Nephron progenitor cell (in vitro differentiated cells): ENCODE measurements at regions not wholly inside any gene's neighbourhood (a gene's known extent, or its start where the extent isn't known, plus 50 kb on each side); places are given as distances from the start of the nearest gene placed in this dataset.
"Not testable (repeated sequence)": the region's sequence is repeated elsewhere in the genome, so short reads cannot be mapped to it uniquely, and the experiment has no call there.

Experiments
- DNase-seq: peaks from one replicate; pipeline ENCODE4 v3.0.0; 2021
- H3K27ac Mint-ChIP-seq: 2 replicates; pipeline ENCODE4 v1.8.0; 2021; ENCODE audit warnings: mild to moderate bottlenecking, moderate library complexity, mixed read lengths
- H3K27me3 Mint-ChIP-seq: 2 replicates; pipeline ENCODE4 v1.8.0; 2021; ENCODE audit warnings: mild to moderate bottlenecking, low read depth, mixed read lengths; ENCODE audit not compliant: poor library complexity
- H3K36me3 Mint-ChIP-seq: 2 replicates; pipeline ENCODE4 v1.8.0; 2021; ENCODE audit warnings: low read depth, mixed read lengths
- H3K4me1 Mint-ChIP-seq: 2 replicates; pipeline ENCODE4 v1.8.0; 2021; ENCODE audit warnings: mixed read lengths
- H3K4me3 Mint-ChIP-seq: 2 replicates; pipeline ENCODE4 v1.8.0; 2021; ENCODE audit warnings: mild to moderate bottlenecking, moderate library complexity, mixed read lengths
- H3K9me3 Mint-ChIP-seq: 2 replicates; pipeline ENCODE4 v1.8.0; 2021; ENCODE audit warnings: mild to moderate bottlenecking, moderate library complexity, mixed read lengths

DNA sequence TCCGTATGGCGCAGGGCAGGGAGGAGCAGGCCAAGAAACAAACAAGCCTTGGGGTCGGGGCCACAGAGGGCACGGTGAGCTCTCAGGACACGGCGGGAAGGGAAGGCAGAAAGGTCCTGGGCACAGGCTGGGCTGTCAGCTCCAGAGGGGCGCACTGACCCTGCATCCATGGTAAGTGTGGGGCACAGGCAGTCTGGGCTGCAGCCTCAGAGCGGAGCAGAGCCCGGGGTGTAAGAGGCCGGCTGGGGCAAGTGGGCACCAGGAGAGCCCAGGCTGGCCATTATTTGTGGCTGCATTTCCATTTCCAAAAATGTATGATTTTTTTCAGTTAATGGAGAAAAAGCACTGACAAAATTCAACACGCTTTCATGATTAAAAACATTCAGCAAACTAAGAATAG is 188.8 kb upstream of the PRKX start:
- not testable (repeated sequence) for H3K9me3 Mint-ChIP-seq, DNase-seq, H3K36me3 Mint-ChIP-seq, H3K4me1 Mint-ChIP-seq, H3K27ac Mint-ChIP-seq, H3K27me3 Mint-ChIP-seq, H3K4me3 Mint-ChIP-seq

DNA sequence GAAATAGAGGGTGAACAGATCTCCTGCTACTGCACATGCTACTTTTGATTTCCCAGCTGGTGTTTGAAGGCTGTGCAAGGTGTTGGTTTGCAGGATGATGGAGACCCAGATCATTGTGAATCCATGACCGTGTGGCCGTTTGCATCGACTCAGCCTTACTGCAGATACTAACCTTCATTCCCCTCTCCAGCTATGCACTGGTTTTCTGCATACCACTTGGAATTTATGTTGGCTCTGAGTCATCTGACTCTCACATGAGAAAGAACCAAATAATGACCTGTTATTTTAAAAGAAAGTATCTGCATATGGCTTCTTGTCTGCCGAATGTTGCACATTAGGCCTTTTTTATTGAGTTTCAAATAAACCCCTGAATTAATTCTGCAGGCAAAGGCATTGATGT is 183.3 kb upstream of the PRKX start:
- not testable (repeated sequence) for H3K9me3 Mint-ChIP-seq, H3K36me3 Mint-ChIP-seq, H3K27me3 Mint-ChIP-seq, H3K4me3 Mint-ChIP-seq, H3K27ac Mint-ChIP-seq, H3K4me1 Mint-ChIP-seq, DNase-seq

DNA sequence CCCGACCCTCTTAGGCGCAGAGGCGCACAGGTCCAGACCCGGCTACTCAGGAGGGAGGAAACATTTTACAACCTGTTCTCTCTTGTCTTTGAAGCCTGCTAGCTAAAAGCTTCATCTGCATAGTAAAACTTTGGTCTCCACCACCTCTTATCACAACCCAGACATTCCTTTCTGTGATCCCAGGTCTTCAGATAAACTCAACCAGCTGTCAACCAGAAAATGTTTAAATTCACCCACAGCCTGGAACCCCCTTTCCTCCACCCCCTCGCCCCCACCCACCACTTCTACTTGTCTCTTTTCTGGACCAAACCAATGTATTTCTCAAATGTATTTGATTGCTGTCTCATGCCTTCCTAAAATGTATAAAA is 169.1 kb upstream of the PRKX start:
- DNase-seq: not testable (repeated sequence)

DNA sequence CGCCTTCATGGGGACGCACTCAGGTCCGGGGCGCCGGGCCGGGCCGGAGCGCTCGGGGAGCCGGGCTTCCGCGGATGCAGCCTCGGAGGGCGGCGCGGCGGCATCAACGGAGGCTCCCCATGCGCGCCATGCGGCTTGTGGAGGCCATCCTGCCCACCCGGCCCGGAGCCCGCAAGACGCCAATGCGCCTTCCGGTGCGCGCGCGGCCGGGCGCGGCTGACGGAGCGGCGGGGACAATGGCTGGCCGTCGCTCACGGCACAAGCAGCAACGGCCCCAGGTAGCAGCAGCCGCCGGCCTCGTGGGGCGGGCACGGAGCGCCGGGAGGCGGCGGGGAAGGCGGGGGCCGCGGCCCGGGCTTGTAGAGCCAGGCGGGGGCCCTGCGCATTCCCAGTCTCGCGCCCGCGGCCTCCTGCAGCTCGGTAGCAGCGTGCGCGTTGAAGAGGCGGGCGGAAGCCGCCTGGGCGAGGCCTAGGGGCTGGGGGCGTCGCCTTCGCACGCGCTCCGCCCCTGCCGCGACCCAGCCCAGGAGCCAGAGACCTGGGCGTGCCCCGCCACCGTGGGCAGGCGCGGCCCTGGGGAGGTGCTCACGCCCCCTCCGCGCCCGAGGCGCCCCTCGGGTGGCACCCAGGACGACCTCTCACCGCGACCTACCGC is 168.6 kb upstream of the PRKX start:
- DNase-seq, H3K4me1 Mint-ChIP-seq, H3K4me3 Mint-ChIP-seq, H3K27me3 Mint-ChIP-seq, H3K36me3 Mint-ChIP-seq, H3K9me3 Mint-ChIP-seq, H3K27ac Mint-ChIP-seq: not testable (repeated sequence)

More for the DNA sequence above, 169.1 kb upstream of the PRKX start:
- not testable (repeated sequence) for H3K27ac Mint-ChIP-seq, H3K9me3 Mint-ChIP-seq, H3K36me3 Mint-ChIP-seq, H3K27me3 Mint-ChIP-seq, H3K4me1 Mint-ChIP-seq, H3K4me3 Mint-ChIP-seq

DNA sequence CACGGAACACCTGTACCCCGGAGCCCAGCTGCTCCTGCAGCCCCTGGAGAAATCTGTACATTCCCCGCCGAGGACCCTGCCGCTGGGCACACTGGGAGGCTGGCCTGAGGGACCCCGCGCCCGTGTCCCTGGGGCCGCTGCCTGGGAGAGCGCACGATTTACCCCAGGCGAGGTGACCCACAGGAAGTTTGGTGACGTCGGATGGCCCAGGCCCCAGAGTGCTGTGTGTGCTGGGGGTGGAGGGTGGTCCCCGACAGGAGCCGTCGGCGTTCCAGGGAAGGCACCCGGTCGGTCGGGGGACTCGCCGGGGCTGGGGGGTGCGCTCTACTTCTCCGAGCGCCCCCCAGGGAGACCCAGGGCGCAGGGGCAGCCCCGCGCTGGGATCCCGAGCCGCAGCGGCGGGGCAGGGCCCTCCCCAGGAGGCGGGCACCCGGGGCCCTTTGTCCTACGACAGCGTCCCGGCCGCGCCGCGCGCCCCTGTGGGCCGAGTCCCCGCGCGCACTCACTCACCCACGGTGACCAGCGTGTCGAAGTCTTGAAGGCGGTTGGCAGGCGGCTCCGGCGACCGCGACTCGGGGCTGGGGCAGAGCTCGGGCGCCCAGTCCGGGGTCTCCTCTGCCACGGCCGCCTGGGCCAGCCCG is 167.9 kb upstream of the PRKX start:
- not testable (repeated sequence) for H3K27me3 Mint-ChIP-seq, H3K27ac Mint-ChIP-seq, H3K36me3 Mint-ChIP-seq, DNase-seq, H3K9me3 Mint-ChIP-seq, H3K4me1 Mint-ChIP-seq, H3K4me3 Mint-ChIP-seq

DNA sequence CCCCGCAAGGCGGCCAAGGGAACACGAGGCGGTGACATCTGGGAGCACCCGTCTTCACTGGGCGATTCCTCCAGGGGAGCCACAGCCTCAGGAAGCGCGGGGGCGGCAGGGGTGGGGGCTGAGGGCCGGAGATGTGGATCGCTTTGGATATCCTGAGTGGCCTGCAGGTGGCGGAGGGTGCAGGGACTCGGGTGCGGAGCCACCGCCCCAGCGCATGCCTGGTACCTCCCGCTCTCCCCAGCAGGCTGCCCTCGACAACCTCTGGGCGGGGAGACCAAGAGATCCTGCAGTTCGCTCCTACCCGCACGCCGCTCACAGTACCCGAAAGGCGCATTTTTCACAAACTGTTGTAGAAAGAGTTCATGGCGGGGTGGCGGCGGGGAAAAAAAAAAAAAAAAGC is 162.9 kb upstream of the PRKX start:
- not testable (repeated sequence) for H3K27ac Mint-ChIP-seq, H3K4me1 Mint-ChIP-seq, DNase-seq, H3K4me3 Mint-ChIP-seq, H3K9me3 Mint-ChIP-seq, H3K36me3 Mint-ChIP-seq, H3K27me3 Mint-ChIP-seq

DNA sequence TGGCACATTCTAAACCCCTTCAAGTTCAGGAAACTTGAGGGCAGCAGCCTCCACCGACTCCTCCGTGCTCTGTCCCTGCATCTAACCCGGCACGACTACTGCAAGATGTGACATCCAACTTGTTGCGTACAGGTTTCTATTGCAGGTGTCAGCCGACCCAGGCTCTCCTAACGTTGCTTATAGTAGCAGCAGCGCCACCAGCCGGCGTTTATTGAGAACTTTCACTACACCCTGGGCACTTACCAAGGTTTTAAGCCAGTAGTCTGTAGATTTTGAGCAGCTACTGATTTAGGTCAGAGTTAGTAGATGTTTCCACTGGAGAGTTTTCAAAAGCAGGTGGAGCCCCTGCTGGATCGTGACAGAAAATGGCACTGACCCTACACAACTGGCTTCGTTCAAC is 162.2 kb upstream of the PRKX start:
- not testable (repeated sequence) for H3K4me3 Mint-ChIP-seq, H3K27me3 Mint-ChIP-seq, H3K36me3 Mint-ChIP-seq, DNase-seq, H3K4me1 Mint-ChIP-seq, H3K9me3 Mint-ChIP-seq, H3K27ac Mint-ChIP-seq

DNA sequence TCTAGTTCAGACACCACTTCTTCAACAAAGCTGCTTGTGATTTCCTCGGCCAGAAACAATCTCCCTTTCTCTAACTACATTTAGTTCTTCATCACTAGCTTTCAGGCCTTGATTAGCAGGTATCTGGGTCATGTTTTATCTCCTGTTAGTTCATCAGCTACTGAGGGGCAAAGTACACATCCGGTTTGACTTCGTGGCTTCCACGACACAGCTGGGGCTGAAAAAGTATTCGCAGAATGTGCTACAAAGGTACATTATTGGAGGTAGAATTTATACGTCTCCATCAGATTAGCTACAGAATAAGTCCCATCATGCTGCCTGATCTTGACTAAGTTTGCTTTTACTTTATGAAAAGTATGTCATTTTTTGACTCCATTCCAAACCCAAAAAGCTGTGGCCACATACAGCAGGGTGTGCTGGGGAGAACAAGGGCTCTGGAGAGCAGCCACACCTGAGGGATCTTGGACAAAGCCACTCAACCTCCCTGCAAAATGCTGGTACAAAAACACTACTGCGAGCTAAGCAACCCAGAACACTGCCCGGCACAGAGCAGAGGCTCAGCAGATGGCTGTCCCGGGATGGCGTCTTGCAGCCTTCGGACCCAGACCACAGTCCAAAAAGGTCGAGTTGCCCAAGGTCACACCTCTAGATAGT is 158.9 kb upstream of the PRKX start:
- DNase-seq, H3K4me1 Mint-ChIP-seq, H3K9me3 Mint-ChIP-seq, H3K27ac Mint-ChIP-seq, H3K36me3 Mint-ChIP-seq, H3K4me3 Mint-ChIP-seq, H3K27me3 Mint-ChIP-seq: not testable (repeated sequence)

DNA sequence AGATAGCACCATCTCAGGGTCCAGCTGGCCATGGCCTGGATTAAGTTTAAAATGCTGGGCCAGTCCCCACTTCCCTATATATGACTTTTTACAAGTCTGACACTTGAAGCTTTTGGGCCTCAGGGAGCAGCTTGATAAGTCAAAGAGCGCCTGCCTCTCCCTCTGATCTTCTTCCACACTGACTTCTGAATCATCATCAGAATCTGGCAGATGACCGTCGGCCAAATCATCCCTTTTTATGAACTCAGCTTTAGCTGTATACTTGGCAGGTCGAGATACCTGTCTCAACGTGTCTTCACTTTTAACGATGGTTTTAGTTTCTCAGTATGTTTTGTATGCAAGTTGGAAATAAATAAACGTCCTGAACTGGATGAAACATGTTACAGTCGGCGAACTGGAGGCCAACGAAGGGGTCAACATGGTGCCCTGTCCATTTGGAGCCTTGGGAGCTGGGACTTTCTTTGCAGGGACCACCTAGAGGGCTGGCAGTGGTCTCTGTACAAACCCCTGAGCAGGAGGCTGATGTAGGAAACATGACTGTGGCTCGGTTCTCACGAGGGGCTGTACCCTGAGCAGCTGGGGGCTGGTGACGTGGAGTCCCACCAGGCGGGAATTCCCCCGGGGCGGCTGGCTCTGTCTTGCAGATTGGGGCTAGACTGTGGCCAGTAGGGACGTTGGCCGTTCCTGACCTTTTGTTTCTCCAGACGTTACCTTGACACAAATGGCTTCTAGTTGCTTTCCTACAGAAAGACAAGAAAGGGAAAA is 153.8 kb upstream of the PRKX start:
- H3K4me3 Mint-ChIP-seq, DNase-seq, H3K9me3 Mint-ChIP-seq, H3K4me1 Mint-ChIP-seq, H3K36me3 Mint-ChIP-seq, H3K27me3 Mint-ChIP-seq, H3K27ac Mint-ChIP-seq: not testable (repeated sequence)

DNA sequence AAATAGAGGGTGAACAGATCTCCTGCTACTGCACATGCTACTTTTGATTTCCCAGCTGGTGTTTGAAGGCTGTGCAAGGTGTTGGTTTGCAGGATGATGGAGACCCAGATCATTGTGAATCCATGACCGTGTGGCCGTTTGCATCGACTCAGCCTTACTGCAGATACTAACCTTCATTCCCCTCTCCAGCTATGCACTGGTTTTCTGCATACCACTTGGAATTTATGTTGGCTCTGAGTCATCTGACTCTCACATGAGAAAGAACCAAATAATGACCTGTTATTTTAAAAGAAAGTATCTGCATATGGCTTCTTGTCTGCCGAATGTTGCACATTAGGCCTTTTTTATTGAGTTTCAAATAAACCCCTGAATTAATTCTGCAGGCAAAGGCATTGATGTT is 144.9 kb upstream of the PRKX start:
- H3K36me3 Mint-ChIP-seq, H3K4me1 Mint-ChIP-seq, H3K9me3 Mint-ChIP-seq, H3K27ac Mint-ChIP-seq, H3K27me3 Mint-ChIP-seq, H3K4me3 Mint-ChIP-seq, DNase-seq: not testable (repeated sequence)

DNA sequence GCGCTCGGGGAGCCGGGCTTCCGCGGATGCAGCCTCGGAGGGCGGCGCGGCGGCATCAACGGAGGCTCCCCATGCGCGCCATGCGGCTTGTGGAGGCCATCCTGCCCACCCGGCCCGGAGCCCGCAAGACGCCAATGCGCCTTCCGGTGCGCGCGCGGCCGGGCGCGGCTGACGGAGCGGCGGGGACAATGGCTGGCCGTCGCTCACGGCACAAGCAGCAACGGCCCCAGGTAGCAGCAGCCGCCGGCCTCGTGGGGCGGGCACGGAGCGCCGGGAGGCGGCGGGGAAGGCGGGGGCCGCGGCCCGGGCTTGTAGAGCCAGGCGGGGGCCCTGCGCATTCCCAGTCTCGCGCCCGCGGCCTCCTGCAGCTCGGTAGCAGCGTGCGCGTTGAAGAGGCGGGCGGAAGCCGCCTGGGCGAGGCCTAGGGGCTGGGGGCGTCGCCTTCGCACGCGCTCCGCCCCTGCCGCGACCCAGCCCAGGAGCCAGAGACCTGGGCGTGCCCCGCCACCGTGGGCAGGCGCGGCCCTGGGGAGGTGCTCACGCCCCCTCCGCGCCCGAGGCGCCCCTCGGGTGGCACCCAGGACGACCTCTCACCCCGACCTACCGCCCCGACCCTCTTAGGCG is 130.2 kb upstream of the PRKX start:
- not testable (repeated sequence) for H3K4me1 Mint-ChIP-seq, DNase-seq, H3K36me3 Mint-ChIP-seq, H3K4me3 Mint-ChIP-seq, H3K9me3 Mint-ChIP-seq, H3K27ac Mint-ChIP-seq, H3K27me3 Mint-ChIP-seq

DNA sequence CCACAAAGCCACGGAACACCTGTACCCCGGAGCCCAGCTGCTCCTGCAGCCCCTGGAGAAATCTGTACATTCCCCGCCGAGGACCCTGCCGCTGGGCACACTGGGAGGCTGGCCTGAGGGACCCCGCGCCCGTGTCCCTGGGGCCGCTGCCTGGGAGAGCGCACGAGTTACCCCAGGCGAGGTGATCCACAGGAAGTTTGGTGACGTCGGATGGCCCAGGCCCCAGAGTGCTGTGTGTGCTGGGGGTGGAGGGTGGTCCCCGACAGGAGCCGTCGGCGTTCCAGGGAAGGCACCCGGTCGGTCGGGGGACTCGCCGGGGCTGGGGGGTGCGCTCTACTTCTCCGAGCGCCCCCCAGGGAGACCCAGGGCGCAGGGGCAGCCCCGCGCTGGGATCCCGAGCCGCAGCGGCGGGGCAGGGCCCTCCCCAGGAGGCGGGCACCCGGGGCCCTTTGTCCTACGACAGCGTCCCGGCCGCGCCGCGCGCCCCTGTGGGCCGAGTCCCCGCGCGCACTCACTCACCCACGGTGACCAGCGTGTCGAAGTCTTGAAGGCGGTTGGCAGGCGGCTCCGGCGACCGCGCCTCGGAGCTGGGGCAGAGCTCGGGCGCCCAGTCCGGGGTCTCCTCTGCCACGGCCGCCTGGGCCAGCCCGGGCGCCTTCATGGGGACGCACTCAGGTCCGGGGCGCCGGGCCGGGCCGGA is 129.5 kb upstream of the PRKX start:
- peak overlapping the region; percentile 69 for H3K4me3 Mint-ChIP-seq
- H3K27me3 Mint-ChIP-seq, H3K4me1 Mint-ChIP-seq, DNase-seq, H3K36me3 Mint-ChIP-seq, H3K27ac Mint-ChIP-seq, H3K9me3 Mint-ChIP-seq: not testable (repeated sequence)

DNA sequence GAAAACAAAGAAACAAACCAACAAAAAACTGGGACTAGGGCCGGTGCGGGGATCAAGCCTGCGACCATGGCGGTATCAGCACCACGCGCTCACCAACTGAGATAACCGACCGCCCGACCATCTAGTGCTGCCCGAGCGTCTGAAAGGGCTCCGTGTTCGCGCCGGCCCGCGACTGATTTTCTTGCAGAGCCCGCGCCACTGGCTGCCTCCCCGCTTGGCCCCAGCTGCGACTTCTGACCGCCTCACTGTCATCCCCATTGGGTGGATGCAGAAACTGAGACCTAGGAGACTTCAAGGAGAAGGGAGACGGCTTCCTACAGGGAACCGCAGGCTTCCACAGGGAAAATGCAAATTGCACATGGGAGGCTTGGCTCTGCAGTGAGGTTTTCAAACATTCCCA is 125.3 kb upstream of the PRKX start:
- not testable (repeated sequence) for H3K36me3 Mint-ChIP-seq, H3K27ac Mint-ChIP-seq, H3K4me3 Mint-ChIP-seq, H3K9me3 Mint-ChIP-seq, H3K4me1 Mint-ChIP-seq, DNase-seq, H3K27me3 Mint-ChIP-seq
